ENCODE measurements at regions not wholly inside any gene's neighbourhood (a gene's known extent, or its start where the extent isn't known, plus 50 kb on each side); places are given as distances from the start of the nearest gene placed in this dataset.

GRCh38 chr11:16454289-16454863, 98.0 kb upstream of the SOX6 start:
- H4K20me1 ChIP-seq (ENCODE audit: insufficient read depth), result no peaks in the 10 kb centered on the region
- DNase-seq (ENCODE audit: low read depth, low spot score) (no peak), ATAC-seq (no peak)
- CTCF ChIA-PET, result no interaction called here
- intact Hi-C loops (cut with micrococcal nuclease), result no loop called here
- no peaks in the 10 kb centered on the region for H3K79me2 ChIP-seq (ENCODE audit: insufficient read depth, low read length)
- no TSS peak for BruUV-seq (replicated peaks)
- H2AFZ ChIP-seq (ENCODE audit: low read depth, low read length, poor library complexity, severe bottlenecking), result no peak overlapping the region
- H3K4me1 ChIP-seq (ENCODE audit: control insufficient read depth in 1 of 2, insufficient read depth in 2 of 2, low read length in 2 of 2), result no peaks in the 10 kb centered on the region
- TF ChIP-seq ZFX (IDR thresholded peaks at IDR 0.05) (no peak), MAX (IDR thresholded peaks at IDR 0.05) (no peak), REST (IDR thresholded peaks at IDR 0.05; ENCODE audit: low read depth) (no peak), CBX3 (IDR thresholded peaks at IDR 0.05; ENCODE audit: low read depth) (no peak), EGR1 (IDR thresholded peaks at IDR 0.05; ENCODE audit: low read depth) (no peak), POLR2A (IDR thresholded peaks at IDR 0.05; ENCODE audit: borderline replicate concordance, extremely low read depth, insufficient read depth, insufficient read length) (no peak), ELF1 (IDR thresholded peaks at IDR 0.05; ENCODE audit: borderline replicate concordance, low read depth) (no peak), EZH2 (IDR thresholded peaks at IDR 0.05) (no peak), ZBTB33 (IDR thresholded peaks at IDR 0.05; ENCODE audit: extremely low read depth, insufficient replicate concordance, low read length) (no peak)
- no peaks in the 10 kb centered on the region for H3K36me3 ChIP-seq (ENCODE audit: control insufficient read depth in 1 of 2, insufficient read depth in 2 of 2, low read length in 2 of 2)
- RAD21 ChIA-PET (ENCODE audit: low non-redundant PET in 1 of 2, low total read pairs in 2 of 2, uncharacterized antibody in 2 of 2, unreplicated experiment in 2 of 2), result no interaction called here
- H3K9me2 ChIP-seq (ENCODE audit: insufficient read depth), result no peaks in the 10 kb centered on the region
- POLR2A ChIA-PET, result no interaction called here
- H3K9me3 ChIP-seq (ENCODE audit: control insufficient read depth in 1 of 2, insufficient read depth in 1 of 2, low read depth in 1 of 2, low read length in 2 of 2), result no peaks in the 10 kb centered on the region
- H3K4me3 ChIP-seq (replicated peaks in 1 of 2; ENCODE audit: low read depth in 1 of 2, low read length in 2 of 2), result no peak overlapping the region
- peaks cover 17% of the 10 kb centered on the region for H3K27me3 ChIP-seq (ENCODE audit: insufficient read depth, low read length)
- H3K27ac ChIP-seq (ENCODE audit: low read depth, low read length), result no peak overlapping the region
- no peak overlapping the region for H3K9ac ChIP-seq (ENCODE audit: low read length)
- H3K4me2 ChIP-seq (ENCODE audit: low read length), result no peak overlapping the region

Data from HCT116 (cell line).